IMR-90 (cell line): ENCODE measurements at regions not wholly inside any gene's neighbourhood (a gene's known extent, or its start where the extent isn't known, plus 50 kb on each side); places are given as distances from the start of the nearest gene placed in this dataset.

ENCODE experiments used
- ATAC-seq: fragments of 200-7000 bp; cut with Tn5 transposase; 2 replicates; pipeline ENCODE4 v1.9.1; 2020; ENCODE audit warnings: low read depth, mild to moderate bottlenecking, moderate library complexity
- BruUV-seq: library from RNA; stranded (reverse); fragments of 400-500 nt; replicated peaks from 2 replicates; lab custom pipeline; 2021; lab: Mats Ljungman, UMichigan
- CTCF ChIA-PET: fragments of 300-600 bp; formaldehyde crosslinking; extraction: SDS; loops from one replicate; lab custom pipeline; 2021; ENCODE audit warnings: antibody characterized with exemption; lab: Yijun Ruan, JAX
- POLR2A ChIA-PET: fragments of 300-600 bp; sonication (Branson Sonifier 250); formaldehyde crosslinking; loops from one replicate; lab custom pipeline; 2022; ENCODE audit warnings: antibody characterized with exemption; ENCODE audit not compliant: unreplicated experiment; lab: Charles Lee
- DNase-seq: peaks from one replicate; pipeline ENCODE4 v3.0.0; 2013
- H2AFZ ChIP-seq: replicated peaks from 2 replicates; pipeline ENCODE3; 2013; ENCODE audit warnings: low read length, mild to moderate bottlenecking; ENCODE audit not compliant: poor library complexity
- H2AK5ac ChIP-seq: 2 replicates; pipeline ENCODE4 v1.6.1; 2013; ENCODE audit warnings: low read depth, low read length, inconsistent platforms
- H2AK9ac ChIP-seq: replicated peaks from 2 replicates; pipeline ENCODE3; 2013; ENCODE audit warnings: mild to moderate bottlenecking, low read depth, low read length, moderate library complexity; ENCODE audit not compliant: poor library complexity
- H2BK120ac ChIP-seq: 2 replicates; pipeline ENCODE4 v1.6.1; 2013; ENCODE audit warnings: low read depth, low read length, inconsistent platforms
- H2BK15ac ChIP-seq: 3 replicates; pipeline ENCODE4 v1.6.1; 2013; ENCODE audit warnings: low read depth, low read length, inconsistent platforms
- H2BK20ac ChIP-seq: 2 replicates; pipeline ENCODE4 v1.6.1; 2013; ENCODE audit warnings: low read depth, mild to moderate bottlenecking, inconsistent platforms, low read length, moderate library complexity
- H2BK5ac ChIP-seq: 2 replicates; pipeline ENCODE4 v1.6.1; 2013; ENCODE audit warnings: mild to moderate bottlenecking, low read depth, low read length, inconsistent platforms; ENCODE audit not compliant: poor library complexity, severe bottlenecking
- H3K14ac ChIP-seq: replicated peaks from 2 replicates; pipeline ENCODE4 v1.6.1; 2013; ENCODE audit warnings: low read depth, low read length, inconsistent platforms
- H3K18ac ChIP-seq: 2 replicates; pipeline ENCODE4 v1.6.1; 2013; ENCODE audit warnings: low read depth, low read length, control low read depth
- H3K23ac ChIP-seq: 2 replicates; pipeline ENCODE4 v1.6.1; 2013; ENCODE audit warnings: low read depth, low read length, inconsistent platforms
- H3K27ac ChIP-seq: 2 replicates; pipeline ENCODE4 v1.5.1; 2013; ENCODE audit warnings: mild to moderate bottlenecking, control low read depth, low read length; ENCODE audit not compliant: insufficient read depth
- H3K27me3 ChIP-seq: 2 replicates; pipeline ENCODE4 v1.6.1; 2013; ENCODE audit warnings: low read length; ENCODE audit not compliant: control insufficient read depth, insufficient read depth
- H3K36me3 ChIP-seq: 2 replicates; pipeline ENCODE4 v1.6.1; 2013; ENCODE audit warnings: low read length, mixed read lengths; ENCODE audit not compliant: control insufficient read depth, insufficient read depth
- H3K4ac ChIP-seq: 2 replicates; pipeline ENCODE4 v1.6.1; 2013; ENCODE audit warnings: low read depth, low read length, inconsistent platforms
- H3K4me1 ChIP-seq: 2 replicates; pipeline ENCODE4 v1.6.1; 2013; ENCODE audit warnings: low read length, mixed read lengths; ENCODE audit not compliant: control insufficient read depth, insufficient read depth
- H3K4me2 ChIP-seq: 2 replicates; pipeline ENCODE4 v1.6.1; 2013; ENCODE audit warnings: low read depth, mild to moderate bottlenecking, control low read depth, low read length, moderate library complexity
- H3K4me3 ChIP-seq: 2 replicates; pipeline ENCODE4 v1.5.1; 2013; ENCODE audit warnings: low read depth, mild to moderate bottlenecking, control low read depth, low read length, moderate library complexity; ENCODE audit not compliant: insufficient read depth
- H3K56ac ChIP-seq: 2 replicates; pipeline ENCODE4 v1.6.1; 2013; ENCODE audit warnings: low read length, inconsistent platforms; ENCODE audit not compliant: insufficient read depth; ENCODE audit errors: extremely low read depth
- H3K79me1 ChIP-seq, 2 experiments: 2 replicates each; pipeline ENCODE4 v1.6.1; 2013; ENCODE audit warnings: low read length in 2 of 2, inconsistent platforms in 1 of 2, low read depth in 1 of 2
- H3K9ac ChIP-seq: 2 replicates; pipeline ENCODE4 v1.6.1; 2013; ENCODE audit warnings: low read depth, low read length, control low read depth
- H3K9me1 ChIP-seq: 2 replicates; pipeline ENCODE4 v1.6.1; 2013; ENCODE audit warnings: low read length, inconsistent platforms; ENCODE audit not compliant: insufficient read depth
- H3K9me3 ChIP-seq: 2 replicates; pipeline ENCODE4 v1.6.1; 2013; ENCODE audit warnings: low read length; ENCODE audit not compliant: control insufficient read depth, insufficient read depth
- H4K20me1 ChIP-seq: 2 replicates; pipeline ENCODE4 v1.6.1; 2013; ENCODE audit warnings: low read length, inconsistent platforms; ENCODE audit not compliant: insufficient read depth
- H4K5ac ChIP-seq: 2 replicates; pipeline ENCODE4 v1.6.1; 2013; ENCODE audit warnings: mild to moderate bottlenecking, low read depth, low read length, control low read depth
- H4K8ac ChIP-seq, 2 experiments: 2 replicates each; pipeline ENCODE4 v1.6.1; 2013; ENCODE audit warnings: low read depth in 2 of 2, low read length in 2 of 2, control low read depth in 1 of 2, inconsistent platforms in 1 of 2
- H4K91ac ChIP-seq: 2 replicates; pipeline ENCODE4 v1.6.1; 2013; ENCODE audit warnings: low read depth, low read length, inconsistent platforms; ENCODE audit not compliant: insufficient read depth
- BHLHE40 ChIP-seq: fragments of 150-350 bp; IDR thresholded peaks from 2 replicates; pipeline ENCODE4 v1.6.1; 2016; ENCODE audit warnings: mild to moderate bottlenecking, low read depth, low read length
- CTCF ChIP-seq: conservative IDR thresholded peaks from 2 replicates; pipeline ENCODE4 v1.5.1; 2012; ENCODE audit warnings: mild to moderate bottlenecking, low read depth, low read length, improper control_type of control experiment
- MXI1 ChIP-seq: IDR thresholded peaks from 2 replicates; pipeline ENCODE4 v1.6.1; 2012; ENCODE audit warnings: low read depth, mild to moderate bottlenecking, low read length, moderate library complexity, borderline replicate concordance
- RAD21 ChIP-seq: IDR thresholded peaks from 2 replicates; pipeline ENCODE4 v1.6.1; 2012; ENCODE audit warnings: low read length, improper control_type of control experiment
- SMC3 ChIP-seq: fragments of 150-350 bp; IDR thresholded peaks from 2 replicates; pipeline ENCODE4 v1.6.1; 2016; ENCODE audit warnings: low read depth, mild to moderate bottlenecking, antibody characterized with exemption, low read length, moderate library complexity
- WGBS, 2 experiments: methylation state at CpG; one replicate each; pipeline versions ENCODE4 v1.1.5 to v1.1.7; 2013; ENCODE audit warnings: missing lambda C conversion rate in 2 of 2; ENCODE audit not compliant: insufficient read length in 1 of 2; ENCODE audit errors: extremely low coverage in 2 of 2; 5-methylcytosine and 5-hydroxymethylcytosine counted together
- dilution Hi-C: fragments of 300-500 bp; cut with HindIII; formaldehyde crosslinking; loops from one replicate; pipeline ENCODE4 v1.14.3; 2018; ENCODE audit warnings: low sequenced_read_pairs; ENCODE audit not compliant: unreplicated experiment
- in situ Hi-C: fragments of 300-500 bp; cut with MboI; formaldehyde crosslinking; loops from 3 replicates; pipeline ENCODE4 v1.14.3; 2019; ENCODE audit warnings: low sequenced_read_pairs, inconsistent platforms, mixed read lengths
- intact Hi-C: fragments of 100-400 bp; cut with micrococcal nuclease; formaldehyde crosslinking; loops from 2 replicates; pipeline ENCODE4 v1.10.0; 2022
- TF ChIP-seq, protein P1 (sequence below): fragments of 150-350 bp; IDR thresholded peaks from 2 replicates; pipeline ENCODE4 v1.6.1; 2017; ENCODE audit warnings: mild to moderate bottlenecking, antibody characterized with exemption, low read length, low read depth

DNA sequence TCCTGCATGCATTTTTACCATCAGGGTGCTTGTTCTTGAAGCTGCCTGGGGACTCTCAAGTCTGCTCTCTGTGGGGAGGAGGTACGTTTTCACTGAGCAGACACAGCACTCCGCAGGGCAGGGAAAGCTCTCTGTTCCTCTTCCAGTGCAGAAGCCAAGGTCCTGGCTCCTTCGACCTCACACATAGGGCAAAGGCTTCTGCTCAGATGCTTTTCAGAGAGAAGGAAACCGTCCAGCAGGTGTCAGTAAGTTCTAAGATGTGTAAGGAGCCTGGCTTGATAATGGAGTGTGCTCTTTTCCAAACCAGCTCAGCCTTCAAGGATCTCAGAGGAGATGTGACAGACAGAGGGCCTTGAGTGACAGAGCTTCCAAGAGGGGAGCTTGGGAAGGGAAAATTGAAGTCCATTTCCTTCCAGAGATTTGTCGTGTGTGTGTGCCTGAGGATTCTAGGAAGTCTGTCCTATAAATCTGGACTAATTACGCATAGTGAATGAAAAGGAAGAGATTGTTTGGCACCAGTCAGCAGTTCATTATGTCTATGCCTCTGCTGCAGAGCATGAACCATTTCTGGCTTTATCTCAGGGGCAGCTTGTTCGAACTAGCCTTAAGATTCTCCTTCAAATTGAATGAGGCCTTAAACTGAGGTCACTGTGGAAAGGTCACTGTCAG, 67.3 kb upstream of the UPP2 start:
- ChIA-PET CTCF (interaction anchor here (0.7 to 2.5 kb wide), 5 partner anchors 10 to 716 kb away, joined by 3 to 14 read pairs (median 4); no protein-coding TSS in a partner anchor), POLR2A (no interaction called here)
- peak; percentile 83 for ATAC-seq
- no peak overlapping the region for H2BK120ac ChIP-seq
- no peak overlapping the region for H2BK5ac ChIP-seq
- dilution Hi-C loops (no loop called here), in situ Hi-C loops (loop anchor here (5.0 kb wide), 1 partner anchor 713 kb away; no protein-coding TSS in a partner anchor), intact Hi-C loops (loop anchor here (1.0 kb wide), 1 partner anchor 711 kb away; no protein-coding TSS in a partner anchor)
- H4K91ac ChIP-seq = no peak overlapping the region
- H2AFZ ChIP-seq = no peak overlapping the region
- H3K14ac ChIP-seq = no peak overlapping the region
- H3K56ac ChIP-seq = no peak overlapping the region
- no peak overlapping the region for H2BK15ac ChIP-seq
- no peak overlapping the region for H3K4me2 ChIP-seq
- H4K8ac ChIP-seq = no peak overlapping the region
- TF ChIP-seq MXI1 (no peak), CTCF (peak; percentile 46), RAD21 (peak; percentile 54), BHLHE40 (no peak), SMC3 (peak; percentile 44; the same call in 1 of the 2 replicates)
- TF ChIP-seq, protein P1, sequence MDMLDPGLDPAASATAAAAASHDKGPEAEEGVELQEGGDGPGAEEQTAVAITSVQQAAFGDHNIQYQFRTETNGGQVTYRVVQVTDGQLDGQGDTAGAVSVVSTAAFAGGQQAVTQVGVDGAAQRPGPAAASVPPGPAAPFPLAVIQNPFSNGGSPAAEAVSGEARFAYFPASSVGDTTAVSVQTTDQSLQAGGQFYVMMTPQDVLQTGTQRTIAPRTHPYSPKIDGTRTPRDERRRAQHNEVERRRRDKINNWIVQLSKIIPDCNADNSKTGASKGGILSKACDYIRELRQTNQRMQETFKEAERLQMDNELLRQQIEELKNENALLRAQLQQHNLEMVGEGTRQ = no peak
- no peak overlapping the region for H3K23ac ChIP-seq
- H2AK9ac ChIP-seq = no peak overlapping the region
- H3K9me3 ChIP-seq = no peaks in the 10 kb centered on the region
- H4K5ac ChIP-seq = no peak overlapping the region
- no peaks in the 10 kb centered on the region for H4K20me1 ChIP-seq
- no TSS peak for BruUV-seq
- H3K4me3 ChIP-seq = no peak overlapping the region
- H3K4me1 ChIP-seq = no peaks in the 10 kb centered on the region
- H2AK5ac ChIP-seq = no peak overlapping the region
- no peak overlapping the region for H3K9ac ChIP-seq
- H3K18ac ChIP-seq = no peak overlapping the region
- H3K27ac ChIP-seq = no peak overlapping the region
- H2BK20ac ChIP-seq = no peak overlapping the region
- H3K9me1 ChIP-seq = no peaks in the 10 kb centered on the region
- H3K36me3 ChIP-seq = no peaks in the 10 kb centered on the region
- no peak overlapping the region for H3K4ac ChIP-seq
- peak; percentile 48 for DNase-seq
- WGBS, 2 experiments = no CpG with 5 or more reads among the region's 7 CpGs
- no peaks in the 10 kb centered on the region for H3K79me1 ChIP-seq
- H3K27me3 ChIP-seq = peaks cover 14% of the 10 kb centered on the region
